Epidermal melanocyte (primary cell): ENCODE measurements at regions not wholly inside any gene's neighbourhood (a gene's known extent, or its start where the extent isn't known, plus 50 kb on each side); places are given as distances from the start of the nearest gene placed in this dataset.

Source experiments
- DNase-seq: peaks from one replicate; pipeline ENCODE4 v3.0.0; 2011; ENCODE audit warnings: low spot score; ENCODE audit not compliant: insufficient read length

- no peak for DNase-seq
Measured at GRCh38 chr22:46090036-46090591, 60.2 kb upstream of the PPARA start.

GRCh38 chr22:46090631-46091201 lies 59.6 kb upstream of the PPARA start:
- no peak for DNase-seq

DNA sequence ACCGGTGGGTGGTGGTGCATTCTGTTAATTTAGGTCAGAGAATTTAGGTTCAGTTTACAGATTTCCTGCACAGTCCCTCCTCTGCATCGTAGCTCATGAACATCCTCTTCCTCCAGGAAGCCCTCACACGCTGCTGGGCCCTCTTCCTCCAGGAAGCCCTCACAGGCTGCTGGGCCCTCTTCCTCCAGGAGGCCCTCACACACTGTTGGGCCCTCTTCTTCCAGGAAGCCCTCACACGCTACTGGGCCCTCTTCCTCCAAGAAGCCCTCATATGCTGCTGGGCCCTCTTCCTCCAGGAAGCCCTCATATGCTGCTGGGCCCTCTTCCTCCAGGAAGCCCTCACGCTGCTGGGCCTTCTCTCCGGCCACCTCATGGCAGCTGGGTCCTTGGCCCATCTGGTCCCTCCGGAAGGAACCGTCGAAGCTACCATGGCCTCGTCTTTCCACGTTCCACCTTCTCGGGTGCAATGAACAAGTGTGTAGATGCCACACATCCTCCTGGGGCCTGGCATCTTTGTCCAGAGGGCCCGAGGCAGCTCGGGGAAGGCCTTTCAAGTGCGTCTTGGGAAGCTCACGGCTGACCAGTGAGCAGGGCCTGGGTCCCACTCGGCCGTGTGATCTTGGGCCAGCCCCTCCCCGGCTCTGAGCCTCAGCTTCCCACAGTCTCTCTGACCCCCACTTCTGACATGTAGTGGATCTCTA lies 58.9 kb upstream of the PPARA start:
- DNase-seq, result no peak

GRCh38 chr22:46092011-46092410 lies 58.3 kb upstream of the PPARA start:
- DNase-seq, result no peak

DNA sequence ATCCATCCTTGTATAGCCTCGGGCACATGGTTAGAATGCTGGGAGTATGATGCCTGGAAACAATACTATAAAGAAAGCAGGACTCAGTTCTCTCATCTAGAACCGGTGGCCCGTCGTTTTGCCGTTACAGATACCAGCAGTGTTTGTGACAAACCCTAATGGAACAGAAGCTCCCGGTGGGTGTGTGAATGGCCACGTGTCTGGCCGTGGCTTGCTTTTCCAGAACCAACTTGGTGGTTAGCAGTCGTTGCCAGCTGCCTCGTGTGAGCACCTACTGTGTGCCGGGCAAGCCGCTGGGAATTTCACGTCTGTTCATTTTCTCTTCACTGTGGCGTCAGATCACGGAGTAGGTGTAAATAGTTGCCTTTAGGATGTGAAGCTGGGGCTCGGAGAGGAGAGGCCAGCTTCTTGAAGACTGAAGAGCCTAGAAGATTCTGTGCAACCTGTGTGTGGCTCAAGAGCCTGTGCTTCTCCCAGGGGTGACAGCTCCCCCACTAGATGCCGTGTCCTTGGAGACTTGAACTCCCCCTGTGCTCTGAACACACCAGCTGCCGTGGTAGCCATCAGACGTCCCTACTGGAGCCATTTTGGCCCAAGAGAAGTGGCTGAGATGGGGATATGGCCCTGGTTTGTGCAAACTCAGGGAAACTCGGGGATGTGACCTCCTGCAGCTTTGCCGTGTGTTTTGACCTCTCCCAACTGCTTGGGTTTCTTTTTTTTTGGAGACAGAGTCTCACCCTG lies 57.5 kb upstream of the PPARA start:
- DNase-seq, result no peak

- no peak for DNase-seq
Measured at GRCh38 chr22:46093796-46094195, 56.5 kb upstream of the PPARA start.

GRCh38 chr22:46094676-46095075 lies 55.6 kb upstream of the PPARA start:
- no peak for DNase-seq

DNA sequence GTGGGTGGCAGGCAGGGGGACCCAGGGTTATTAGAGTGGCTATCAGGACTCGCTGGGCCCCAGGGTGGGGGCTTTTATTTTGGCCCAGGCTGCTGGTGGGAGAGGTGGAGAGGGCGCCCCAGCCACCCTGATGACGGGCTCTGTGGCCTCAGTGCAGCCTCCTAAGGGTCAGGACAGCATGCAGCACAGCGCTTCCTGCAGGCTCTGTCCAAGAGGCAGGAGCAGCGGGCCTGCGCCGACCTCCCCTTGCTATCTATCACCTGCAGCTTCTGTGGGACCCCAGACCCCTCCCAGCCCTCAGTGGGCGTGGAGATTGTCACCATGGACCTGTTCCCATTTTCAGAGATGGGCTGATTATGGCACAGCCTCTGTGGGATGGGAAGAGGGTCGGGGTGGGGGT lies 54.3 kb upstream of the PPARA start:
- no peak for DNase-seq

GRCh38 chr22:46096706-46097230 lies 53.6 kb upstream of the PPARA start:
- DNase-seq, result no peak

DNA sequence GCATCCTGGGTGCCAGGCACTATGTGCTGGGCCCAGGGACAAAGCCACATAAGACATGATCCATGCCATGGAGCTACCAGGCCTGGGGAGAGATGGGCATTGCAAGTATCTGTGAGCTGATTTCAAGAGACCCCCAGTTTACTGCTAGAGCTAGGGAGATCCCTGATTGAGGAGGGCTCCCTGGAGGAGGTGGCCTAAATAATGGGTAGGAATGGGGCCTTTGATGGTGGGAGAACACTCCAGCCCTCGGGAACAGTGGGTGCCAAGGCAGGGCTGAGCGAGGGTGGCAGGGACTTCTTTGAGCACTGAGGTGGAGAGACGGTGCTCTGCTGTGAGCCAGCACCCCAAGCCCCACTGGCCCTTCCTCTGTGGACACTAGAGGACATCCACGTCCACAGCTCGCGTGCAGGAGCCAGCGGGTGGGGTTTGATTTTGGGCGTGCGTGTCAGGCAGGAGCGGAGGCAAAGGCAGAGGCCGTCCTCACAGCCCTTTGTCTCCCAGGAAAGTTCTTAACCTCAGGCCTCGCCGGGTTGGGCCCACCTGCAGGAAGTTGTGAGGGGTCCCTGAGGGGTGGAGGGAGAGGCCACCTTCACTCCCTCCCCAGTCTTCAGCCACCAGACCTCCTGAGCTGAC lies 52.9 kb upstream of the PPARA start:
- DNase-seq, result no peak

GRCh38 chr22:46098525-46099475 lies 51.5 kb upstream of the PPARA start:
- DNase-seq, result no peak

- no peak for DNase-seq
Measured at GRCh38 chr22:46099740-46100139, 50.6 kb upstream of the PPARA start.

- no peak for DNase-seq
Measured at GRCh38 chr22:46100401-46101105, 49.8 kb upstream of the PPARA start.
